Myocyte (in vitro differentiated cells): ENCODE measurements at regions not wholly inside any gene's neighbourhood (a gene's known extent, or its start where the extent isn't known, plus 50 kb on each side); places are given as distances from the start of the nearest gene placed in this dataset.

ENCODE experiments used
- DNase-seq: peaks from one replicate; pipeline ENCODE4 v3.0.0-alpha.2; 2012; ENCODE audit warnings: low read depth

DNA sequence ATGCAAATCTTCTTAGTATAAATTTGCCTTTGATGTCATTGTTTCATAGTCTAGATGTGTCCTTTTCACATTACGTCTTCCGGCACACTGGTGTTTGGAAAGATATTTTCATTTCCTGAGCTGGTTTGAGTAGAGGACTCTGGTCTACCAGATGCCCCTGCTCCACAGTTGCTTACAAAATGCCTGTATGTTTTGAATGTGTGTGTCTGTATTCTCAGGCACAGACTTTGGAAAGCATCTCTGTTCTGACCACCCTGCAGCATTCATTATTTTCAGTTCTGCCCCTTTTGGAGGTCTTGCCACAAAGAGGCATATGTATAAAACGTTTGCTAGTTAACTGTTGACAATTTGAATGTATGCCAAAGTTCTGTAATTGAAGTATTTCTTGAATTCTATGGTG, 236.0 kb upstream of the GOLIM4 start:
- no peak for DNase-seq

DNA sequence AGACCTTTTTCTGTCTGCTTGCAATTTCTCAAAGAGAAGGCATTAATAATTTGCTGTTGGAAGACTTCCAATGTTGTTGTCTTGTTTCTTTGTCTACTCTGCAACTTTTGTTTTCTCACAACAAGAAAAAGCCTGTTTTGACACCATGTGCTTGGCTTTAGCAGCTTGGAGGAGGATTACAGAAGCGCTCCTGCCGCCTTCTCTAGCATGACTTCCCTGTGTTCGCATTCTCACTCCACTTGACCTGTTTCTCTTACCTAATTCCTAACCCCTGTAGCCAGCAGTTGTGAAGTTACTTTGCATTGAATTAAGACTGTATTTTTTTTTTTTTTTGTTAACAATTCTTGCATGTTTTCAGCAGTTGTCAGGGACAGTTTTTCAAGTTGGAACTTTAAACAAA, 235.3 kb upstream of the GOLIM4 start:
- DNase-seq = no peak

DNA sequence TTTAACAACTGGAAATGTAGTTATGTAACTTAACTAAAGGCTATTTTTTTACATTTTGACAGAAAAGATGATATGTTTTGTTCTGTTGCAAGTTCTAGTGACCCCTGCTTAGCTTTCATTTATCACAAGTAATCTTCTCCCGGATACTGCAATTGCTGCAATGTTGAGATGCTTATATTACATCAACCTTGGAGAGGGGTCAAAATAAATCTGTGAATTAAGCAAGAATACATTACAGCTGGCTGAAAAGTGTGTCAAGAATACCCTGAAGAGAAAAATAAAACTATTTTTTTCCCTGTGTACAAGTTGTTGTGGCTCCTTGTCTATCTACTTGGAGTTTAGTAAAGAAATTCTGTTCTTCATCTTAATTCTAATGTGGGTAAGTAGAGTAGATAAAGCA, 232.1 kb upstream of the GOLIM4 start:
- no peak for DNase-seq

DNA sequence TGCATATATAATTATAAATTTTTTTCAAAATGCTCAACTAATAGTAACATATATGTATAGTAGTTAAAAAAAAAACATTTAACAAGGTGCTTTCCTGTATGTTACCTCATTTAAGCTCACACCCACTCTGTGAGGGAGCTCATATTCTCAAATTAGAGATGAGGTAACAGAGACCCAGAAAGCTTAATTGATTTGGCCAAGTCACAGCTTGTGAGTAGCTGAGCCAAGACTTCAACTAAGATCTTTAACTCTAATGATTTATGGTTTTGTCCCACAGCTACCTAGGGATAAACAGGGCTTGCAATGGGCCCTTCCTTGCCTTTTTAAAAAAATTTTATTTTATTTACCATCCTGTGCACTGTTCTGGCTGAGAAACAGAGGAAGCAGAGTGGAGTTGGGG, 230.0 kb upstream of the GOLIM4 start:
- no peak for DNase-seq

DNA sequence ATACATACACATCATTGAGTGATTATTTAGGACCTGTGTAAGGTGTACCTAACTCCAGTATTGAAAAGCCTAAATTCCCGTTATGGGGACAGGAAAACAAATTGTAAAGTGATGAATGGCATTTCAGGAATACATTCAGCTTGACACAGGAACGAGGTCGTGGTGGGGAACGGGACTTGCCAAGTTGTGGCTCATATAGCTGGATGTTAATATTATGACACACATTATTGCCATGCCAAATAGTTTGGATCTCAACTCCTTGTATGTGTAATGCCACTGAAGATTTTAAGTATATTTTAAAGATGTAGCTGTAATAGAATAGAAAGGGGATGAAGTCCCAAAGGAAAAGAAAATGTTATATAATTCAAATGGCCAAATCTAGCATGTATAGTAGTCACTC, 227.2 kb upstream of the GOLIM4 start:
- no peak for DNase-seq

DNA sequence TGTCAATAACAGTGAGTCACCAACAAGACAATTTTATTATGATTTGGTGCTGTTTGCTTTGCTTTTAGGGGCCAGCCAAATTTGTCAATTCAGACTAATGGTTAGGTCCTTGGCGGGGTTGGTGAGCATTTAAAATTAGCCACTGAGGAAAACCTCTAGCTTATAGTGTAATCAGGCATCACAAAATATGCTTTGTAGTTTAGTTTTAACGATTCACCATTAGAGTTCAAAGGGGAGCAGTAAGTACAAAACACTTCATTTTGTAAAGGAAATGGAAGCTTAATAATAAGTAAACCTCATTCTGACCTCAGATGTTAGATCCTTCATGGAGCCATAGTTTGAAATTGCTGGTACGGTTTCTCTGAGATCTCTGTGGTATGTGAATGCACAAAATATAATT, 218.4 kb upstream of the GOLIM4 start:
- no peak for DNase-seq

DNA sequence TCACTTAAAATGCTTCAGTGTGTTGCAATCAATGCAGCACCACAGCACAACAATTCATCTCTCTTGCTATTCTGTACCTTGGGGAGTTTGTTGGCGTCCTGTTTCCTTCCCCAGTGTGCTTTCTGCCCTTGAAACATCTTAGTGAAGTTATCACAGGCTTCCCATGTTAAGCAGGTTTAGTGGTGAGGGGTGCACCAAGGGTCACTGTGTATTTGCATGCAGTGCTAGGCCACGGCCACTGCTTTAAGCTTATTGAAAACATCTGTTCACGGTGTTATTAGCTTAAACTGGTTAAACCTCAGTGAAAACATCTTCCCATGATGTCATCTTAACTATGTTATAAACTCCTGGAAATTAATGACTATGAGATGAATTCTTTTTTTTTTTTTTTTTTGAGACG, 217.3 kb upstream of the GOLIM4 start:
- DNase-seq = no peak

DNA sequence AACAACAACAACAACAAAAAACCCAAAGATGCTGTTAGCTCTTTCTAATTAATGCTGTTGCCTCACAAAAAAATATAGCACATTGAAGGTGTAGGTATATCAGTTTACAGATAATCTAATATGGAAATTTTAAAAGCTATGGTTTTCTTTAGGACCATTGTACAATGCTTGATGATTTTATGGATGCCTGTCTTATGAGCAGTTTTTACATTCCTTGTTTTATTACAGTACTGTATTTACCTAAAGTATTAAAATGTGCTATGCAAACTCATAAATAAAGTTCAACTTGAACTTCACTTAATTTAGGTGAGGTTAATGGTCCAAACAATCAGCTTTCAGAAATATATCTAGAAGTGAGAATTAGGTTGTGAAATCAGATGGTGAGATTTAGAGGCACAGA, 212.2 kb upstream of the GOLIM4 start:
- no peak for DNase-seq

DNA sequence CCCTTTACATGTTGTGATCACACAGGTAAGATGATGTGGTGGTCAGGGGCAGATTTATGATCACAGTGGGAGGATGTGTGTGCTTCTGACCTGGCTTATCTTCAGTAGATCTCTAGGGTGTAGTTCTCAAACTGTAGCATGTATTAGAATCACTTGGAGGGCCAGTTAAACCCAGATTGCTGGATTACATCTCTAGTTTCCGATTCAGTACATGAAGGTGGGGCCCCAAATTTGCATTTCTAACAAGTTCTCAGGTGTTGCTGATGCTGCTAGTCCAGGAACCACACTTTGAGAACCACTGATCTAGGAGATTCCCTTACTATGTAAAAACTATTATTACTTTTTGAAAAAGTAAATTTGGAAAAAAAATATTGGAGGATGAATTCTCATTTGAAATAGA, 199.3 kb upstream of the GOLIM4 start:
- no peak for DNase-seq

DNA sequence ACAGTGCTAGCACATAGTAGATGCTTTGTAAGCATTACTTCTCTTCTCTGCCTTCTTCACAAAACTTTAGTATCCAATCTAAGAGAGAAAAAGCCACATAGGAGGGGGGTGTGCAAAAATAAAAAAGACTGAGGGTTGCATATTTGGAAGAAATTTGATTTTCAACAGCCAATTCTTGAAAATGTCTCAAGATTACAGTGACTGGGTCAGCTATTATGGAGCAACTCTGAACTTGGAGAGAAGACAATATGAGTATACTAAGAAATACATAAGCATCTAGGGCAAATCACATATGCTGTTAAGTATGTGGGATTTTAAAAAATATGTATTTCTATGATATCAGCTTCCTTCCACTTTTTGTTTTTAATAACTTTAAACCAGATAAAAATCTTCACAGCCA, 196.6 kb upstream of the GOLIM4 start:
- DNase-seq = no peak

DNA sequence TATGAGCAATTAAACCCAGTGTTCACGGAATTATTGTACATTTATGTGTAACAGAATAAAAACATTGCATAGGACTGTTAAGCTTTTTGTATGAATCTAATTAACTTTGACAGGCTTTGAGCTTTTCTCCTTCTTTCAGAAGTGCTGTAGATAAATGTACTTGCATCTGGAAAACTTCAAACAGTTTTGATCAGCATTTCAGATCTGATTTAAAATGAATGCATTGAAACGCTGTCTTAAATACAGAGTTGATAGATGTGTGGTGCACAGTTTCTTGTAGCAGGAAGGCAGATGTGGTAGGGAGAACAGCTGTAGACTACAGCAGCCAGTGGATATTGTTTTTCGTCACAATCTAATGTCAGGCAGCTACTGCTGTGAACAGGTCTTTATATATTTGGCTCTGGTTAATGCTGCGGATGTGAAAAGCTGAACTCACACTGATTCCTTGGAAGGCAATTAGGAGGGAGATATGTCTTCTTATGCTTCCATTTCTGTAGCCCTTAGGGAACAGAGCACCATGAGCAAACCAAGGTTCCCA, 193.8 kb upstream of the GOLIM4 start:
- no peak for DNase-seq

DNA sequence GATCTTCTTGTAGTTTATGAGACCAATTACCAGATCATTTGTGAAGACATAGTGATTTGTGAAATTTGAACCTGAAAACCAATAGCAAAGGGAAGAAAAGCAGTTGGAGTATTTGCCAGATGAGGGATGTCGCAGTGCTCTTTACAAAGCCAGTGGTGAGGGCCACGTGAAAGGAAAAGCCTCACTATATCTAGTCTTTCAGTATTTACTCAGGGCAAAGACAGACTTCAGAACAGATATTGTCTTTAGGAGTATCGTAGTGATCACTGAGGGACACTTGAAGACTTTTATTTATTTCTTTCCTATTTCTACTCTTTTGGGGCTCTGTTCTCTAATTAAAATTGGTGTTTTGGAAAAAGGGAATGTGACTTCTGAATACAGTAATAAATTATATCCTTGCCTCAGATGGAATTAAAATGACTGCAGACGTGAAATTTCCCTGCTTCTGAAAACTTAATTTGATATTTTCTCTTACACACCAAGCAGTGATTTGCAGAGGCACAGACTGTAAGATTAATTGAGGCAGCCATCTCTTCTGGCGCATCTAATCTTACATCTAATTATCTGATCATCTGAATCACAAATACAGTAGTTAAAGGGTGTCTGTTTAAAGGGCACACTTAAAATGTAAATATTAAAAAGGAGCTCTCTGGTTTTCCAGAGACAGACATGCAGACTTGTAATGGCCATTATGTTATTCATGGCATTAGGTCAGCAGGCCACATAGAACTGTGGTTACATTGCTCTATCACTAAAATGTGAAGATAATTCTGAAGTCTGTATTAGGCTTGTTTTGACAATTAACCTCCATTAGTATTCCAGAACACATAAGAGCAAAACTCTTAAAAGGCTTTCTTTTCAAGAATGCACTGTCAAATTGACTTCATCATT, 193.0 kb upstream of the GOLIM4 start:
- no peak for DNase-seq

DNA sequence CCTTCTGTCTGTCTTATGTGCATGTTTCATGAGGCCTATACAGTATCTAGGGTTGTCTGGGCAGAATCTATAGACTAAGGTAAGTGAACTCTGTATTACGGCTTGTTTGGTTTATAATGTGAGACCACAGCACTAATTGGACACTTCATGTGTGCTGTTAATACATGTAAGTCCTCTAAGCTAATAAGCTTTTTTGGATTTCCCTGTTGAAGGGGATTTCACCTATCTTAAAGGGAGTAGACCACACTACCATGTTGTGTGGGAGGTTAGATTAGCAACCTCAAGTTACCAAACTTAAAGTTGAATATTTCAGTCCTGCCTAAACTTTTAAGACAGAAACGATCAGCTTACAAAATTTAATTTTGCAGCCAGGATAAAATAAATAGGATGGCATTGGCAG, 189.8 kb upstream of the GOLIM4 start:
- DNase-seq = no peak

DNA sequence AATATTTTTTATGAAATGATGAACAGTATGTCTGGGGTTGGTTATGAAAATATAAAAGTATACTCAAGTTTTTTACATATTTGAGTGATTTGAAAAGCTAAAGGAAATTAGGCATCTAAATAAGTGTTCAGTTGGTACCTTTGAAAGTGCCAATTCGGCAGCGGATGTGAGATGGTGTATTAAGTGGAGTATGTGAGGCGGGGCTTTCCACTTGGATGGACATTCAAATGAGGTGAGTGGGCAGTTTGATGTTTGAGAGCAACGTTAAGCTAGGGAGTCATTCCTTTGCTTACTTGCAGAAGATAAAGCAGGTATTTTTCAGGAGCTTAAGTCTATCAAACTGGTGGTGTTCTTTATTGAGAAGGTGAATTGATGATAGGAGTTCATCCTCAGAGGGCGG, 189.0 kb upstream of the GOLIM4 start:
- no peak for DNase-seq

DNA sequence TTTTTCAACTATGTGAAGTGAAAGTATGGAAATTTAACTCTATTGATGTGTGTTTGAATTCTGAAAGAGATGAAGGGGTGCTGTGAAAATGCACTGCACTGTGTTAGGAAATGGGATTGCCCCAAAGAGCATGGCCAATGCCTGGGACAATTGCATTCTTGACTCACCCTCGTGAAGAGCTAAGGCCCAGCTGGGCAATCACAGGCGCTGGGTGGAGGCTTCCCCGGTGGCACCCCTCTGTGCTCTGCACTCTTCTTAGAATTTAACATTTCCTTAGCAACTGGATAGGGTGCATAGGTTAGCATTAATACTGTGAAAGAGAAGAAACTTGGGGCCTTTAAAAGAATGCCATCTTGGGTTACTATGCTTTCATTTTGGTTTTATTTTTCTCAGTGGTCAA, 179.9 kb upstream of the GOLIM4 start:
- no peak for DNase-seq

DNA sequence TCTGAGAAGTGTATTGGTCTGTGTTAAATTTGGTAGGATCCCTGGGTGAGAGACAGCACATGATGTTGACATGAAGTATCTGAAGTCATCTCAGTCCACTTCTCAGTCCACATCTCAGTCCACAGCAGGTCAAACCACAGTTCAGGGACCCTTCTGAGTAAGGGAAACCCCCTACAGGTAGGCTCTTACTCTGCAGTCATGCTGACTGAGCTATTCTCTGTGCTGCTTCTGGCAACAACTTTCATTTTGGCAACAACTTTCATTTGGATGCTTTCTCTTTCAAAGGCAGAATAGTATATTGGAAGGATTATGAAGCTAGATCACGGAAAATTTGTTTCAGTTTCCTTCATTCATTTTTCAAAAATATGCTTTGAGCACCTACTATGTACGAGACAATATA, 178.2 kb upstream of the GOLIM4 start:
- DNase-seq = no peak

DNA sequence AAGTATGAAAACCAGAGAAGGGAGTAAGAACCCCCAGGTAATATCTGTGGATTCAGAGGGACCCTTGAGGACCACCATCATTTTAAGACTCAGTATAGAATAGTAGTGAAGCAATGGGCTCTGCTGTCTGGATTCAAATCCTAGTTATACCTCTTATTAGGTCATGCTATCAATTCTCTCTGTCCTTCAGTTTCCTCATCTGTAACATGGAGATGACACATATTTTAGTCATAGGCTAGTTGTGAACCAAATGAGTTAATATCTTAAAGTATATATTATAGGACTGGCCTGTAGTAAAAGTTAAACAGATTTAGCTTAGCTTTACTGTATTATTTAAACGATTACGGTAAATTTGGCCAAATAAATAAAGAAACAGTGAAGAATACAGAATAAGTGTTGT, 177.3 kb upstream of the GOLIM4 start:
- no peak for DNase-seq

DNA sequence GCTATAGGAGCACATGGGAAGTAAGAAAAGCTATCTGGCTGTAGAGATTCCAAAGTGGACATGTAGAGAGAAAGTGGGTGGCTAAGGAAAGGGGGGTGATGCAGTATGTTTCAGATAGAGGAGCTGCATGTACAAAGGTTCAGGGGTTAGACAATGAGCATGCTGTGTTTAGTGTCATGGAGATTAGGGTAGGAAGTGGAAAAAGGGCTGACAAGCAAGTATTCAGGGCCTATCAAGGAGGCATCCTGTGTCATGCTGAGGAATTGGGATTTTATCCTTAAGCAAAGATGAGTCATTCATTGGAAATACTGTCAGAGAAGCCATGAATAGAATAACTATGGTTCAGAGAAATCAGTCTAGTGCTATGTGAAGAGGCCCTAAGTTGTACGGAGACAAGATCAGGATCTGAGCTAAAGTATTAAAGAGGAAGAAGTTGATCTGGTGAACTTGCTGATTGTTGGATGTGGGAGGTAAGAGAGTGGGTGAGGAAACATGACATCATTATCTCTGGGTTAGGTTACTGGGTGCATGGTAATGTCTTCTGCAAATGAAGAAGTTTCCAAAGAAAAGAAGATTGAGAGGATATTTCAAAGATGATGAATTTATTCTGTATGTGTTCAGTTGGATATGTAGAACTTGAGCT, 176.7 kb upstream of the GOLIM4 start:
- no peak for DNase-seq

DNA sequence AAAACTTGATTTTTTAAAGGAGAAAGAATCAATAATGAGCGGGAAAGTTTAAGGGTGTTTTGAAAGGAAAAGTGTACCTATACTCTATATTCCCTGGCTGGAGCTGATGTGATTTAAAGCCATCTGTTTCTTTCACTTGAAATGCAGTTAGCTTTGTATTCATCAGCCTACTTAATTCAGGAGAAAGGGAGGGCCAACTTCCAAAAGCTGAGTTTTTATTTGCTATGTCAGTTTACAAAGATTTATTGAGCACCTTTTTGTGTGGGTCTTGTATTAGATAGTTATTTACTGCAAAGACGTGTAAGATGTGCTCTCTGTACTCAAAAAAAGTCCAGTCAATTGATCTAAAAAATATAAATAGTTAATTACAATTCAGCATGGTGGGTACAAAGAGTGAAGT, 176.2 kb upstream of the GOLIM4 start:
- no peak for DNase-seq

DNA sequence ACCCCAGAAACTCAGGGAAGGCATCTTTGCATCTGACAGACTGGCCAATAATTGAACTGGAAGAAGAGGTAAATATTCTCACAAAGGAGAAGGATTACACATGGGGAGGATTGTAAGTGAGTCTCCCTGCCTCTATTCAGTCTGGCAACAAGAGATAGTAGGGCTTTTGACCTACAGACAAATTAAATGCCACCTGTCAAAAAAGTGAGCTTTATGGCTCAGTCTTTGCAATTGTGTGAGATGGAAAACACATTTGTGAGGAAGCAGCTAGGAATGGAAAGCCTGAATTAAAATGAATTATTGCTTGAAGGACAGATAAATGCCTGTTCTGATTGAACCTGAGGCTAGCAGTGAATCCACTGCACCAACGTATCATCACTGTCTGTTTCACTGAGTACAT, 173.3 kb upstream of the GOLIM4 start:
- DNase-seq = no peak

DNA sequence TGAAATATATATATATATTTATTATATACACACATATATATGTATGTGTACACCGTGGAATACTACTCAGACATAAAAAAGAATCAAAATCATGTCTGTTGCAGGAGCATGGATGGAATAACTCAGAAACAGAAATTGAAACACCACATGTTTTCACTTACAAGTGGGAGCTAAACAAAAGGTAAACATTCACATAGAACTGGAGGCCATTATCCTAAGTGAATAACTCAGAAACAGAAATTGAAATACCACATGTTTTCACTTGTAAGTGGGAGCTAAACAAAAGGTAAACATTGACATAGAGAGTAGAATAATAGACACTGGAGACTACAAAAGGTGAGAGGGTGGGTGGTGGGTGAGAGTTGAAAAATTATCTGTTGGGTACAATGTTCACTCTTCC, 171.5 kb upstream of the GOLIM4 start:
- DNase-seq = no peak

DNA sequence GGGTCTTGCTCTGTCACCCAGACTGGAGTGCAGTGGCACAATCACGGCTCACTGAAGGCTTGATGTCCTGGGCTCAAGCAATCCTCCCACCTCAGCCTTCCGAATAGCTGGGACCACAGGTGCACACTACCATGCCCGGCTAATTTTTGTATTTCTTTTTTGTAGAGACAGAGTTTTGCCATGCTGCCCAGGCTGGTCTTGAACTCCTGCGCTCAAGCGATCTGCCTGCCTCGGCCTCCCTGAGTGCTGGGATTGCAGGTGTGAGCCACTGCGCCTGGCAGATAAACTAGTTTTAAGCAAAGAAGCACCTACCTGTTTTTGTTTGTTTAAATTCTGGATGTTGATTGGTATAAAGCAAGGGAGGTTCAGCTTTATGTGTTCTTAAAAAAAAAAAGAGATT, 170.6 kb upstream of the GOLIM4 start:
- no peak for DNase-seq

DNA sequence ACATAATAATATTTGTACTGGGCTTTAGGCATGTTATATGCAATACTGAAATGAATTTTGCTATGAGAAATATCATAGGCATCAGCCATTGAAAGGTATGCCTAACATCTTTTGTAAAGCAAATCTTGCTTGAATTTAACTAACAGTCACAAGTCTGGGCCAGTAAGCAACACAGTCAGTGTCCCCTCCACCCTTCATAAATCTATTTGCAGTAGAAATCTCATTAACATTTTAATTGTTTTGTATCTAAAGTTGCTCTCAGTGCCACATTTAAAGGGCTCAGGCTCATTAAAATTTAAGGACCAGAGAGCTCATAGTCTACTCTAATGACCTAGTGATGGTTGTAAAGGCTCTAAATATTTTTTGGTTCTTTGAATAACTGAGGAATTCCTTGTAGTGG, 167.2 kb upstream of the GOLIM4 start:
- no peak for DNase-seq
